HEK293 (cell line): ENCODE measurements at regions not wholly inside any gene's neighbourhood (a gene's known extent, or its start where the extent isn't known, plus 50 kb on each side); places are given as distances from the start of the nearest gene placed in this dataset.

Source experiments
- CTCF ChIA-PET: fragments of 350-600 bp; formaldehyde crosslinking; extraction: SDS; loops from one replicate; lab custom pipeline; 2021; ENCODE audit warnings: antibody characterized with exemption; lab: Yijun Ruan, JAX
- POLR2A ChIA-PET: fragments of 300-600 bp; formaldehyde crosslinking; extraction: SDS; loops from one replicate; lab custom pipeline; 2020; ENCODE audit warnings: antibody characterized with exemption, inconsistent platforms; lab: Yijun Ruan, JAX
- H3K27ac ChIP-seq: fragments of 200-500 bp; sonication (Bioruptor generic); 2 replicates; pipeline ENCODE4 v1.5.1; 2014; ENCODE audit warnings: low read depth, low read length, control low read depth, inconsistent platforms; ENCODE audit errors: extremely low read depth
- H3K36me3 ChIP-seq, 2 experiments: fragments of 200-500 bp in 1 of 2; sonication (Bioruptor generic) in 1 of 2; 1 replicate in 1 of 2; 2 replicates in 1 of 2; pipeline ENCODE4 v1.5.1; 2014 to 2017; ENCODE audit warnings: inconsistent platforms in 2 of 2, low read length in 2 of 2; ENCODE audit not compliant: control insufficient read depth in 2 of 2, insufficient read depth in 1 of 2
- H3K4me1 ChIP-seq: fragments of 200-500 bp; sonication (Bioruptor generic); 2 replicates; pipeline ENCODE4 v1.5.1; 2014; ENCODE audit warnings: mild to moderate bottlenecking, low read length, inconsistent platforms; ENCODE audit not compliant: control insufficient read depth, insufficient read depth
- H3K4me3 ChIP-seq: 2 replicates; pipeline ENCODE4 v1.5.1; 2011; ENCODE audit warnings: low read depth, mild to moderate bottlenecking, control low read depth, low read length, moderate library complexity
- H3K9me3 ChIP-seq: fragments of 200-500 bp; sonication (Bioruptor generic); 2 replicates; pipeline ENCODE4 v1.5.1; 2014; ENCODE audit warnings: low read depth, low read length, inconsistent platforms; ENCODE audit not compliant: control insufficient read depth, insufficient read depth
- BCL6B ChIP-seq: fragments of 450-650 bp; formaldehyde crosslinking; IDR thresholded peaks from 2 replicates; pipeline ENCODE4 v1.5.1; 2017; ENCODE audit warnings: missing biosample characterization, missing genetic modification characterization
- KLF16 ChIP-seq: fragments of 450-650 bp; formaldehyde crosslinking; IDR thresholded peaks from 2 replicates; pipeline ENCODE4 v1.5.1; 2017; ENCODE audit warnings: missing biosample characterization, missing genetic modification characterization
- KLF17 ChIP-seq: fragments of 450-650 bp; formaldehyde crosslinking; IDR thresholded peaks from 2 replicates; pipeline ENCODE4 v1.5.1; 2016; ENCODE audit warnings: missing biosample characterization, missing genetic modification characterization
- KLF8 ChIP-seq: fragments of 450-650 bp; formaldehyde crosslinking; IDR thresholded peaks from 2 replicates; pipeline ENCODE4 v1.5.1; 2016; ENCODE audit warnings: missing biosample characterization, missing genetic modification characterization
- SALL2 ChIP-seq: fragments of 450-650 bp; formaldehyde crosslinking; IDR thresholded peaks from 2 replicates; pipeline ENCODE4 v1.5.0; 2017; ENCODE audit warnings: missing biosample characterization, mild to moderate bottlenecking, missing genetic modification characterization, borderline replicate concordance
- SP2 ChIP-seq: fragments of 450-650 bp; formaldehyde crosslinking; IDR thresholded peaks from 2 replicates; pipeline ENCODE4 v1.5.1; 2016; ENCODE audit warnings: missing biosample characterization, missing genetic modification characterization
- TSHZ1 ChIP-seq: fragments of 450-650 bp; formaldehyde crosslinking; IDR thresholded peaks from 2 replicates; pipeline ENCODE4 v1.5.1; 2016; ENCODE audit warnings: missing biosample characterization, missing genetic modification characterization, borderline replicate concordance
- ZBTB44 ChIP-seq: fragments of 450-650 bp; IDR thresholded peaks from 2 replicates; pipeline ENCODE4 v1.5.1; 2018; ENCODE audit warnings: missing biosample characterization, mild to moderate bottlenecking, missing genetic modification characterization
- ZEB2 ChIP-seq: fragments of 450-650 bp; formaldehyde crosslinking; IDR thresholded peaks from 2 replicates; pipeline ENCODE4 v1.5.1; 2016; ENCODE audit warnings: missing biosample characterization, missing genetic modification characterization
- ZFP41 ChIP-seq: fragments of 450-650 bp; formaldehyde crosslinking; IDR thresholded peaks from 2 replicates; pipeline ENCODE4 v1.5.1; 2016; ENCODE audit warnings: missing biosample characterization, missing genetic modification characterization, borderline replicate concordance
- ZNF114 ChIP-seq: fragments of 450-650 bp; formaldehyde crosslinking; IDR thresholded peaks from 2 replicates; pipeline ENCODE4 v1.5.0; 2017; ENCODE audit warnings: missing biosample characterization, missing genetic modification characterization
- ZNF148 ChIP-seq: fragments of 450-650 bp; formaldehyde crosslinking; IDR thresholded peaks from 2 replicates; pipeline ENCODE4 v1.5.0; 2017; ENCODE audit warnings: missing biosample characterization, missing genetic modification characterization, borderline replicate concordance
- ZNF16 ChIP-seq: fragments of 450-650 bp; formaldehyde crosslinking; IDR thresholded peaks from 2 replicates; pipeline ENCODE4 v1.5.1; 2016; ENCODE audit warnings: low read depth, missing biosample characterization, missing genetic modification characterization
- ZNF2 ChIP-seq: fragments of 450-650 bp; formaldehyde crosslinking; IDR thresholded peaks from 2 replicates; pipeline ENCODE4 v1.5.1; 2016; ENCODE audit warnings: missing biosample characterization, missing genetic modification characterization
- ZNF239 ChIP-seq: fragments of 450-650 bp; formaldehyde crosslinking; IDR thresholded peaks from 2 replicates; pipeline ENCODE4 v1.5.1; 2016; ENCODE audit warnings: missing biosample characterization, missing genetic modification characterization
- ZNF521 ChIP-seq: fragments of 450-650 bp; formaldehyde crosslinking; IDR thresholded peaks from 2 replicates; pipeline ENCODE4 v1.5.1; 2017; ENCODE audit warnings: missing biosample characterization, mild to moderate bottlenecking, missing genetic modification characterization
- ZNF530 ChIP-seq: fragments of 450-650 bp; formaldehyde crosslinking; IDR thresholded peaks from 2 replicates; pipeline ENCODE4 v1.5.1; 2016; ENCODE audit warnings: low read depth, missing biosample characterization, missing genetic modification characterization
- ZNF558 ChIP-seq: fragments of 450-650 bp; formaldehyde crosslinking; IDR thresholded peaks from 2 replicates; pipeline ENCODE4 v1.5.1; 2016; ENCODE audit warnings: missing biosample characterization, missing genetic modification characterization
- ZNF560 ChIP-seq: fragments of 450-650 bp; formaldehyde crosslinking; IDR thresholded peaks from 2 replicates; pipeline ENCODE4 v1.5.1; 2017; ENCODE audit warnings: missing biosample characterization, missing genetic modification characterization, borderline replicate concordance
- ZNF571 ChIP-seq: fragments of 450-650 bp; formaldehyde crosslinking; IDR thresholded peaks from 2 replicates; pipeline ENCODE4 v1.5.0; 2017; ENCODE audit warnings: missing biosample characterization, missing genetic modification characterization
- ZNF660 ChIP-seq: fragments of 450-650 bp; IDR thresholded peaks from 2 replicates; pipeline ENCODE4 v1.5.1; 2018; ENCODE audit warnings: missing biosample characterization, mild to moderate bottlenecking, missing genetic modification characterization
- ZNF677 ChIP-seq: fragments of 450-650 bp; IDR thresholded peaks from 2 replicates; pipeline ENCODE4 v1.5.0; 2018; ENCODE audit warnings: missing biosample characterization, mild to moderate bottlenecking, missing genetic modification characterization, moderate library complexity
- ZNF701 ChIP-seq: fragments of 450-650 bp; formaldehyde crosslinking; IDR thresholded peaks from 2 replicates; pipeline ENCODE4 v1.5.1; 2016; ENCODE audit warnings: missing biosample characterization, missing genetic modification characterization
- ZNF785 ChIP-seq: fragments of 450-650 bp; formaldehyde crosslinking; IDR thresholded peaks from 2 replicates; pipeline ENCODE4 v1.5.1; 2016; ENCODE audit warnings: missing biosample characterization, missing genetic modification characterization
- ZXDB ChIP-seq: fragments of 450-650 bp; formaldehyde crosslinking; IDR thresholded peaks from 2 replicates; pipeline ENCODE4 v1.5.1; 2016; ENCODE audit warnings: missing biosample characterization, missing genetic modification characterization
- TF ChIP-seq, protein P1 (sequence below): fragments of 450-650 bp; formaldehyde crosslinking; IDR thresholded peaks from 2 replicates; pipeline ENCODE4 v1.5.1; 2017; ENCODE audit warnings: missing biosample characterization, missing genetic modification characterization

DNA sequence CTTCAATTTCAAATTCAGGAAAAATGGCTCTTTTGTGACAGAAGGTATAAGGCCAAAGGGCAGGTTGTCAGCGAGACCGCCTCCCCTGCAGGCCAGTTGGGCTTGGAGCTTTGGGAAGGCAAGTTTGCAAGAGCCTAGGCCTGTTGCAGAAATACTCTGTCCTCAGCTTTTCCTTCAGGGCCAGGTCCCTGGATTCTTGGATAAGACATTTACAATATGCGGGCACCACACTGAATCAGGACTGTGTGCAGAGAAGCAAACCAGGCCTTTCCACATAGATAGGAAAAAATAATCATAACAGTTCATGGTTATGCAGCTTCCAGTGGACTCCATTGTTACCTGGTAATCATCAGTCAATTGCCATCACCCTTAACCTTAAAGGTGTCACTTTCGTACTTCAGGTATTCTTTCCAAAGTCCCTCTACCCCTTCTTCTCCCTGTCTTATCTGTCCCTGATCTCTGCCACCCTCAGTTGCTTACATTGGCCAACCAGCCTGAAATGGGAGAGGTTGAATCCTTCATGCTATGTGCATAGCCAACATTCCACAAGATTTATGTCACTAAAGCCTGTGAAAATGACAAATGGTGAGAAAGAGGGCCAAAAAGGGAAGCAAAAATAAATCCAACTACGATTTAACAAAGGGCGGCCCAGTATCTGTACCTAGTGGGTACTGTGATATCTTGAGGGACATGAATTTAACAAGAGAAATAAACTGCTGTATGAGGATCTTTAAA lies 304.5 kb upstream of the NFE2L3 start:
- Histone ChIP-seq H3K4me3 (no peak overlapping the region), H3K9me3 (no peaks in the 10 kb centered on the region), H3K4me1 (peaks cover 22% of the 10 kb centered on the region), H3K36me3 (no peaks in the 10 kb centered on the region), H3K27ac (peak overlapping the region; percentile 35; the same call in 1 of the 2 replicates)
- ChIA-PET POLR2A (interaction anchor here (1.6 kb wide), 1 partner anchor 15 kb away, joined by 4 read pairs; no protein-coding TSS in a partner anchor), CTCF (interaction anchor here (0.6 to 8.5 kb wide), 14 partner anchors 8 to 631 kb away, joined by 3 to 116 read pairs (median 4); no protein-coding TSS in a partner anchor)
- no peak for TF ChIP-seq ZNF2 (tag by site-specific recombination)
- TF ChIP-seq ZNF558 (tag by site-specific recombination), result no peak
- peak; percentile 43; the same call in 1 of the 2 replicates for TF ChIP-seq ZXDB (tag by site-specific recombination)
- no peak for TF ChIP-seq ZNF521 (tag by site-specific recombination)
- TF ChIP-seq ZNF785 (tag by site-specific recombination), result no peak
- TF ChIP-seq ZEB2, result no peak
- no peak for TF ChIP-seq ZNF530
- no peak for TF ChIP-seq ZNF16 (tag by site-specific recombination)
- TF ChIP-seq KLF8 (tag by site-specific recombination), result 0 out of 2 replicates have a peak, but pooled peaks have one; percentile 34
- no peak for TF ChIP-seq KLF17 (tag by site-specific recombination)
- no peak for TF ChIP-seq ZNF701 (tag by site-specific recombination)
- TF ChIP-seq ZNF660, result no peak
- no peak for TF ChIP-seq ZNF239 (tag by site-specific recombination)
- TF ChIP-seq ZBTB44 (tag by site-specific recombination), result no peak
- no peak for TF ChIP-seq ZNF560 (tag by site-specific recombination)
- TF ChIP-seq ZNF148 (tag by site-specific recombination), result no peak
- TF ChIP-seq KLF16 (tag by site-specific recombination), result no peak
- no peak for TF ChIP-seq ZNF571 (tag by site-specific recombination)
- no peak for TF ChIP-seq ZFP41
- TF ChIP-seq SALL2 (tag by site-specific recombination), result no peak
- TF ChIP-seq, protein P1, sequence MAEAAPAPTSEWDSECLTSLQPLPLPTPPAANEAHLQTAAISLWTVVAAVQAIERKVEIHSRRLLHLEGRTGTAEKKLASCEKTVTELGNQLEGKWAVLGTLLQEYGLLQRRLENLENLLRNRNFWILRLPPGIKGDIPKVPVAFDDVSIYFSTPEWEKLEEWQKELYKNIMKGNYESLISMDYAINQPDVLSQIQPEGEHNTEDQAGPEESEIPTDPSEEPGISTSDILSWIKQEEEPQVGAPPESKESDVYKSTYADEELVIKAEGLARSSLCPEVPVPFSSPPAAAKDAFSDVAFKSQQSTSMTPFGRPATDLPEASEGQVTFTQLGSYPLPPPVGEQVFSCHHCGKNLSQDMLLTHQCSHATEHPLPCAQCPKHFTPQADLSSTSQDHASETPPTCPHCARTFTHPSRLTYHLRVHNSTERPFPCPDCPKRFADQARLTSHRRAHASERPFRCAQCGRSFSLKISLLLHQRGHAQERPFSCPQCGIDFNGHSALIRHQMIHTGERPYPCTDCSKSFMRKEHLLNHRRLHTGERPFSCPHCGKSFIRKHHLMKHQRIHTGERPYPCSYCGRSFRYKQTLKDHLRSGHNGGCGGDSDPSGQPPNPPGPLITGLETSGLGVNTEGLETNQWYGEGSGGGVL, result no peak
- no peak for TF ChIP-seq ZNF114
- TF ChIP-seq BCL6B (tag by site-specific recombination), result no peak
- TF ChIP-seq SP2 (tag by site-specific recombination), result no peak
- TF ChIP-seq ZNF677 (tag by site-specific recombination), result no peak
- no peak for TF ChIP-seq TSHZ1 (tag by site-specific recombination)
